Forelimb muscle (tissue), 1 donor: ENCODE measurements at regions not wholly inside any gene's neighbourhood (a gene's known extent, or its start where the extent isn't known, plus 50 kb on each side); places are given as distances from the start of the nearest gene placed in this dataset.
A peak's percentile ranks its signal among the peaks of the same experiment; 100 is the strongest.

ENCODE experiments used
- DNase-seq: peaks from one replicate; pipeline ENCODE4 v3.0.0-alpha.2; 2013; ENCODE audit warnings: low read depth

- DNase-seq = no peak
Measured at GRCh38 chr14:82704218-82704617, 1170.6 kb upstream of the SEL1L start.

GRCh38 chr14:82710267-82710841 is 1176.7 kb upstream of the SEL1L start:
- no peak for DNase-seq

- DNase-seq = no peak
Measured at GRCh38 chr14:82719617-82720016, 1186.0 kb upstream of the SEL1L start.

- DNase-seq = no peak
Measured at GRCh38 chr14:82720431-82720830, 1186.8 kb upstream of the SEL1L start.

- DNase-seq = no peak
Measured at GRCh38 chr14:82720946-82721345, 1187.3 kb upstream of the SEL1L start.

DNA sequence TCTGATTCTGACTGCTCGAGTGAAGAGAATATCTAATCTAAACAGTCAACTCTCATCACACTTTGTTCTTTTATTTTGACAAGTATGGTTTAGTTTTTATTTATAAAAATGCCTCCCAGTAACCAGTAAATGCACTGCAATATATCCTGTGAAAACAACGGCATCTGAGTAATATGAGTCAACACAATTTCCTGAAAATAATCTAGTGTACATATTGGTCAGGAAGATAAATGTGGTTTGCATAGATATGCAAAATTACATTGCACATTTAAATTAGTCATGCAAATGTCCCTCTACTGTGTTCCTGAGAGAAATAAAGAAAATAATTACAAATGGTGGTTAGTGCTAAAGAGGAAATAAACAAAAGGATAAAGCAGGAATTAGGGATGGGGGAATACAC is 1190.7 kb upstream of the SEL1L start:
- no peak for DNase-seq

DNA sequence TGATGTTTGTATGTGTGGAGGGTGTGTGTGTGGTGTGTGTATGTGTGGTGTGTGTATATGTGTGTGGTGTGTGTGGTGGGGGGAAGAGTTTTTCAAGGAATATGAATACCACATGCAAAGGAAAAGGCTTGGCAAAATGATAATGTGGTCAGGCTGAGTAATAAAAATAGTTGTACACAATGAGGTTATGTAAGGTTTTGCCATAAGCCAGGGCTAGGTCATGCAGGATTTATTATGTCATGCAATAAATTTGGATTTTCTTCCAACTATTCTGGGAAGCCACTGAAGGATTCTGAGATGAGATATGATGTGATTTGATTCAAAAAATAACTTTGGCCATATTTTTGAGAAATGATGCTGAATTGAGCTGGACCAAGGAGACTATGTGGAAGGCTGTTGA is 1191.6 kb upstream of the SEL1L start:
- no peak for DNase-seq

DNA sequence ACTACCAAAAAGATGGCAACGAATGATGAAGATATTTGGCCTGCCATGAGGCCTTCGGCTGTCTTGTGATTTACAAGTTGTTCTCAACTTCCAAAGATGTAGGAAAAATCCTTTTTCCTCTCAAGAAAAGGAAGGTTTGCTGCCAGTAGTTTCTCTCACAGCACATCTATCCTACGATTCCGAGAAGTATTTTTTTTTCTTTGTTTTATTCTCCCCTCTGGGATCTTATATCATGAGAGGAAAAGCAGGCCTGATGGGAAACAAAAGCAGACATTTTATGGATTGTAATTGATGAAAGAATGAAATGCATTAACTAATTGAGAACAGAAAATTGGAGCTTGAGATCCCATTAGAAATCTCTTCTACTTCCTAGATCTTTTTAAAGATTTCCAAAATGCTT is 1197.9 kb upstream of the SEL1L start:
- no peak for DNase-seq

DNA sequence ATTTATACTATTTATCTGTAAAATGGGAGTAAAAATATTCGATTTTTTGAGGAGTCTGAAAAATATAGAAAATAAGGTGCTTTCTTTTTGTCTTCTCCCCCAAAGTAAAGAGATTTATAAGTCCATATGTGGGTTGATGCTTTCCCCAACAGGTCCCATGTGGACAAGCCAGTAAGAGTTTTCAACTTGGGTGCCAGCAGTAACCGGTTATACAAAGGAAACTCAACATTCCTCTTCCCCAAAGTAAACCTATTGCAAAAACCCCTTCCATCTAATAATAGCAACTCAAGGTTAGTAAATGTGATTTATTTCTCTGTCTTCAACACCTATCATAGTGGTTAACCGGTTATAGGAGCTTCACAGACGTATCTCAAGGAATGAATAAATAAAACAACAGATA is 1206.9 kb upstream of the SEL1L start:
- DNase-seq = no peak

DNA sequence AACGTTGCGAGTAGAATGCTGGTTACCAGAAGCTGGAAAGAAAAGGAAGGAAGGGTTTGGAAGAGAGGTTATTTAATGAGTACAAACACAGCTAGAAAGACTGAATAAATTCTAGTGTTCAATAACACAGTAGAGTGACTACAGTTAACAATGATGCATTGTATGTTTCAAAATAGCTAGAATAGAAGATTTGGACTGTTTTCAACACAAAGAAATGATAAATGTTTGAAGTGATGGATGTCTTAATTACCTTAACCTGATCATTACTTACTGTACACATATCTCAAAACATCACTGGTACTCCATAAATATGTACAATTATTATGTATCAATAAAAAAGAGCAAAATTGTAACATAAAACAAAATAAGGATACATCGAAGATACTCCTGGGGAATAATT is 1221.8 kb upstream of the SEL1L start:
- no peak for DNase-seq

DNA sequence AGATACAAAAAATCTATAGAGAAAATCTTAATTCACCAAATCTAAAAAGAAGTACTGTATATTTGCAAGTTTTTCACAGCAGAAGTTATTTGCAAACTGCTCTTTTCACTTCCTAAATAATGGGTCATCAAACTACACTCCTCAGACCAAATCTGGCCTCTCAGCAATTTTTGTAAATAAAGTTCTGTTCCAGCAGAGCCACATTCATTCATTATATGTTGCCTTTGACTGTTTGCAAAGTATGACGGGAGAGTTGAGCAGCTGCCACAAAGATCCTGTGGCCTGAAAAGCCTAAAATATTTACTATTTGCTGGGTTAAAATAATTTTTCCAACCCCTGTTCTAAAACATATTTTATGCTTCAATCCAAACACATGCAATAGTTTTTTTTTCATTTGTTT is 1222.3 kb upstream of the SEL1L start:
- DNase-seq = peak; percentile 61

- DNase-seq = no peak
Measured at GRCh38 chr14:82757776-82758175, 1224.1 kb upstream of the SEL1L start.

DNA sequence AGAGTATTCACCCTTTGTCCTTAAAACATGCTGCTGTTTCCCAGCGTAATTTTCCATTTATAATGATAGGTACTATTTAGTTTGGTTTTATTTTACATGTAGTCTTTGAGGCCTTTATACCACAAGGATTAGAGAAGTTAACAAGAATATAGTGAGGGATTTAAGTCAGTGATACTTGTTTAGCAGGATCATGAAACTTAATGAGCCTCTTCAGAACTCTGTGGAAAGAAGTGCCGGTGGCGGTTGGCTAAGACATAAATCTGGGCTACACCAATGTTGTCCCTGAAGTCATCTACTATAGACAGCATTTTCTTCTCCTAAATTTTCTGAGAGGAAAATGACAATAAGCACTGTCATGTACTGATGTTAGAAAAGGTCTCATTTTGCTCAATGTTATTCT is 1226.0 kb upstream of the SEL1L start:
- no peak for DNase-seq

GRCh38 chr14:82766123-82766522 is 1232.5 kb upstream of the SEL1L start:
- DNase-seq = no peak

DNA sequence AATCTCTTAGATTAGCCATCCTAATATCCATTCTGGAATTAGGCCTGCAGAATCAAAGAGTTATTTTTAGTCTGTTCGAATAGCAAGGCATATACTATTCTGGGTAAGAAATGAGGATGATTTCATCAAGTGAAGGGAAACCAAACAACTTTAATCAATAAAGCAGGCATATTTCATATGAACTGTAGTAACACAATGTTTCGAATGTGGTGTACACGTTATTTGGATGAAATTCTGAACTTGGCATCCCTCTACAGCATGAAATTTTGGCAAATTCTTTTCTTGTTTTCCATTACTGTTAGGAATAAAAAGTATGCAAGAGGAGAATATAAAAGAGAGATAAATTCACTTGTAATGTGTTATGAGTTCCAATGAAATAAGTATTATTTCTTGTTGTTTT is 1233.3 kb upstream of the SEL1L start:
- DNase-seq = no peak

DNA sequence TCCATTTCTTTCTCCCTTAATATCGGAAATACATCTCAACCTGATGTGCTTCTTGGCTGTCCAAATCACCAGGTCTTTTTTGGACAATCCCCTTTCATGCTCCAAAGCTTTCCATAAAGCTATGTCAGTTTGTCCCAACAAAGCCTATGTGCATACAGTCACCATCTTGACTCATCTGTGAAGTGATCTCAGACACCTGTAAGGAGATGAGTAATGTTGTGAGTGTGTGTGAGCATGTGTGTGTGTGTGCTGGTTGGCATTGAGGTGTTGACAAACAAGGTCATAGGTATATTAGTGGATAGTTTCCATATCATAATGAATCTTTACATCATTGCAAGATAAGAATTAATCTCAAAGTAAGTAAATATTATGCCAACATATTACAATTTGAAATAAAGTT is 1243.3 kb upstream of the SEL1L start:
- no peak for DNase-seq

DNA sequence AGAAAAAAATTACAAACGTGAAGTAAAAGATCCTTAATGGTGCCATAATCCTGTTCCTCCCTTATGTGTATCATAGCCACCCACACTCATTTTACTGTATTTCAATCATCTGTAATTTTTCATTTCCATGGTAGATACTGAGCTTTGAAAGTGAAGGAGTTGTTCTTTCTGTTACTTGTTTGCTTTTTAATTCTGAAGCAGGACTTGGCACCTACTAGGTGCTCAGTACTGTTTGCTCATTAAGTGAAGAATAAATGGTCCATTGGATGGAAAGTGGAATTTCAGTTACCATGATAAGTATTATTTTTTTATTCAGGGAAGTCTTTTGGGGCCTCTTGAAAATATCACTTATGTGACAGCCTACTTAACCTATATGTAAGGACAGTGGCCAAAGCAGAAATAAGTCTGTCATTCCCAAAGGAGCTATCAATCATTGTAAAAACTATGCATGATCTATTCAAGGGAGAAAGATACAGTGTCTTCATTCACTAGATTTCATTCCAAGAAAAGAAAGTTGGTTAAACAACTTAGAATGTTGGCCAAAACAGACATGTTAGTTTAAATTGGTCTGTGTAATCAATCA is 1244.4 kb upstream of the SEL1L start:
- no peak for DNase-seq

DNA sequence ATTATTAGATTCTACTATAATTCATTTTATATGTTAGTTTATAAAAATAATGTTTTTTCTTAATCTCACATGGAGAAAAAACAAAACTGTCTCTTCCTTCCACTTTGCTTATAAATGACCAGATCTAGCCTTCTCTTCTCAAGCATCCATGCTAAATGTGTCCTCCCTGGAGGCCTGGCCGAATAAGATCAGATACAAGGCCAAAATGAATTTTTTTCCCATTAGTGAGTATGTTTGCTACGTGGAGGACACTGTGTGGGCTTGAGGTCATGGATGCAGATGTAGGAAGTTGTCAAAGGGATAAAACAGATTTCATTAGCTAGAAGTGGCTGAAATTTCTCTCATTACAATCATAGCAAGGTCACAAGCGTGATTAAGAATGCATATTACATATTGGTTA is 1244.9 kb upstream of the SEL1L start:
- peak; percentile 49 for DNase-seq

DNA sequence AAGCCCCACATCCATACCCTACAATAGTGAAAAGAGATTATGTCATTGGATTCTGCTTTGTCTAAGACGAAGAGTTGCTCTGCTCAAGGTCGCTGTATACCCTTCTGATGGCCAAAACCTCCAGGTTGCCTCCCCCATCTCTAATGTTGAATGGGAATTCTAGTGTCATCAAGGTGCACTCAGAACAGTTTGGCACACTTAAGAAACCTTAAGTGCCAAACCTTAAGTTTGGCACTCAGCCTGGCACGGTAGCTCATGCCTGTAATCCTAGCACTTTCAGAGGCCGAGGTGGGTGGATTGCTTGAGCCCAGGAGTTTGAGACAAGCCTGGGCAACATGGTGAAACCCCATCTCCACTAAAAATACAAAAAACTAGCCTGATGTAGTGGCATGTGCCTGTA is 1245.6 kb upstream of the SEL1L start:
- DNase-seq = no peak

GRCh38 chr14:82785756-82786482 is 1252.3 kb upstream of the SEL1L start:
- no peak for DNase-seq

- DNase-seq = no peak
Measured at GRCh38 chr14:82786483-82786880, 1252.8 kb upstream of the SEL1L start.

DNA sequence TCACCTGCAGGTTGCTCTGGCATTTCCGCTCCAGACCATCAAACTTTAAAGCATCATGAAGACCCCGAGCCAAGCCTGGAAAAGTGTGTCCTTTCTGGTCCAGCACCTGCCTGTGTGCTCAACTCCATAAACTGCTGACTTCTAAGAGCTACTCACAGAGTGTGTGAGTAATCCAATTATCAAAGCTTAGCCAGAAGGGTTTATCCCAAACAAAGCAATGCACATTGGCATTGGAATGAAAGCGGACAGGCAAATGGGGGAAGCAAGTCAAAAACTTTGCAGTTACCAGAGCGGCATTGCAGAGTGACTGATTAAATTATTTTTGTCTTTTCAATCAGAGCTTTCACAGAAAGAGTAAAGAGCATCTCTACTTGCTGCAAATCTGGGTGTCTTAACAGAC is 1262.4 kb upstream of the SEL1L start:
- DNase-seq = no peak

- no peak for DNase-seq
Measured at GRCh38 chr14:82798276-82798675, 1264.6 kb upstream of the SEL1L start.
